ENCODE measurements at regions not wholly inside any gene's neighbourhood (a gene's known extent, or its start where the extent isn't known, plus 50 kb on each side); places are given as distances from the start of the nearest gene placed in this dataset.

DNA sequence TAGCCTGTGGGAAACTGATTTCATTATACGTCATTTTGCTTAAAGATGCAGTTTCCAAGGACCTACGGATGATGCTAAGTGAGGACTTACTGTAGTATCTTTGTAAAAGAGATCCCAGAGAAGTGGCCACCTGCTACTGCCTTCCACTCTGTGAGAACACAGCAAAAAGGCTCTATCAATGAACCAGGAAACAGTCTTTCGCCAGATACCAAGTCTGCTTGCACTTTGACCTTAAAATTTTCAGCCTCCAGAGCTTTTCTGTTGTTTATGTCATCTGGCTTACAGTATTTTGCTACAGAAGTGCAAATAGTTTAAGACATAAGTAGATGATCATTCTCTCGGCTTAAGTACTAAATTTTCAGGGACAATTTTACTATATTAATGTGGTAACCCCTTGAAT is 847.9 kb upstream of the CHAC2 start:
- DNase-seq (ENCODE audit: low spot score in 2 of 2) = no peak

DNA sequence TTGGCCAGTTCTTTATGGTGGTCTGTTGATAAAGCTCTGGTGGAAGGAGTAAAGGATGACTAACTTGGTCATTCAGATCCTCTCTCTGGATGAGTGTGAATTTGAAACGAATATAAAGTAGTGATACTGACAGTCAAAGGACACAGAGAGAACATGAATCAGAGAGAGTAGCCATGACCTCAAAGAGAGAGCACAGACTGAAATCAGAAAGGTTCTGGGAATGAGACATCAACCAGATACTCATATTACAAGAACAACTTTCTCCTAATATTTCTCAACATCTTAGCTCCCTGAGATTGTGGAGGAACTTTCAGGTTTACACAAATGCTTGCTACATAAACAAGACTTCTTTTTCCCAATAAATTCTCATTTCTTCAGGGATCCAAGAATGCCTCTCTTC is 849.1 kb upstream of the CHAC2 start:
- DNase-seq (ENCODE audit: low spot score in 2 of 2) = no peak
- WGBS = 71% methylated on average over 1 of the region's 1 CpG
- no peak overlapping the region for H3K27ac ChIP-seq
- no peak overlapping the region for H3K4me3 ChIP-seq
- no peak for TF ChIP-seq POLR2AphosphoS5 (IDR thresholded peaks at IDR 0.05)
- no peak for TF ChIP-seq POLR2A (IDR thresholded peaks at IDR 0.05)
- TF ChIP-seq, protein P1, sequence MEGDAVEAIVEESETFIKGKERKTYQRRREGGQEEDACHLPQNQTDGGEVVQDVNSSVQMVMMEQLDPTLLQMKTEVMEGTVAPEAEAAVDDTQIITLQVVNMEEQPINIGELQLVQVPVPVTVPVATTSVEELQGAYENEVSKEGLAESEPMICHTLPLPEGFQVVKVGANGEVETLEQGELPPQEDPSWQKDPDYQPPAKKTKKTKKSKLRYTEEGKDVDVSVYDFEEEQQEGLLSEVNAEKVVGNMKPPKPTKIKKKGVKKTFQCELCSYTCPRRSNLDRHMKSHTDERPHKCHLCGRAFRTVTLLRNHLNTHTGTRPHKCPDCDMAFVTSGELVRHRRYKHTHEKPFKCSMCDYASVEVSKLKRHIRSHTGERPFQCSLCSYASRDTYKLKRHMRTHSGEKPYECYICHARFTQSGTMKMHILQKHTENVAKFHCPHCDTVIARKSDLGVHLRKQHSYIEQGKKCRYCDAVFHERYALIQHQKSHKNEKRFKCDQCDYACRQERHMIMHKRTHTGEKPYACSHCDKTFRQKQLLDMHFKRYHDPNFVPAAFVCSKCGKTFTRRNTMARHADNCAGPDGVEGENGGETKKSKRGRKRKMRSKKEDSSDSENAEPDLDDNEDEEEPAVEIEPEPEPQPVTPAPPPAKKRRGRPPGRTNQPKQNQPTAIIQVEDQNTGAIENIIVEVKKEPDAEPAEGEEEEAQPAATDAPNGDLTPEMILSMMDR (IDR thresholded peaks at IDR 0.05) = no peak
- no peak for TF ChIP-seq EP300 (IDR thresholded peaks at IDR 0.05)
- H3K27me3 ChIP-seq = no peaks in the 10 kb centered on the region
- H3K36me3 ChIP-seq = no peaks in the 10 kb centered on the region
- no peaks in the 10 kb centered on the region for H3K9me3 ChIP-seq
- H3K4me1 ChIP-seq = no peaks in the 10 kb centered on the region

More for the DNA sequence above, 847.9 kb upstream of the CHAC2 start:
- Histone ChIP-seq H3K27ac (no peak overlapping the region), H3K9me3 (no peaks in the 10 kb centered on the region), H3K36me3 (no peaks in the 10 kb centered on the region), H3K4me3 (no peak overlapping the region), H3K27me3 (no peaks in the 10 kb centered on the region), H3K4me1 (no peaks in the 10 kb centered on the region)
- 70% methylated on average over 4 of the region's 4 CpGs for WGBS
- TF ChIP-seq POLR2AphosphoS5 (IDR thresholded peaks at IDR 0.05) (no peak), POLR2A (IDR thresholded peaks at IDR 0.05) (no peak), EP300 (IDR thresholded peaks at IDR 0.05) (no peak)
- TF ChIP-seq, protein P1 (IDR thresholded peaks at IDR 0.05) = no peak

DNA sequence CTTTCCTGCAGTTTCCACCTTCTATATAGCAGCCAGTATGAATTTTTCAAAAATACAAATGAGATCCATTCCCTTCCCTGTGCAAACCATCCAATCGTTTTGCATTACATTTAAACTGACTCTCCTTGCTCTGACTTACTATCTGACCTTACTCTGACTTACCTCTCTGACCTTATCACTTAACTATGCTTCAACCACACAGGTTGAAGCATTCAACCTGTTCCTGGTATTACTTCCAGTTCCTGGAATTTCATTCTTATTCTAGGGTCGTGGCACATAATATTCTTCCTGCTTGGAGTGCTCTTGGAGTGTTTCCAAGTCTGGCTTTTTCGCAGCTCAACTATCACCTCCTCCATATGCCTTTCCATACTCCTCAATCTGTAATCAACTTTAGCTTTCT is 850.6 kb upstream of the CHAC2 start:
- 46% methylated on average over 3 of the region's 3 CpGs for WGBS
- no peaks in the 10 kb centered on the region for H3K4me1 ChIP-seq
- TF ChIP-seq POLR2A (IDR thresholded peaks at IDR 0.05) = no peak
- no peak for TF ChIP-seq POLR2AphosphoS5 (IDR thresholded peaks at IDR 0.05)
- no peak for TF ChIP-seq EP300 (IDR thresholded peaks at IDR 0.05)
- TF ChIP-seq, protein P1 (IDR thresholded peaks at IDR 0.05) = no peak
- H3K9me3 ChIP-seq = no peaks in the 10 kb centered on the region
- H3K36me3 ChIP-seq = no peaks in the 10 kb centered on the region
- no peaks in the 10 kb centered on the region for H3K27me3 ChIP-seq
- no peak overlapping the region for H3K27ac ChIP-seq
- no peak for DNase-seq (ENCODE audit: low spot score in 2 of 2)
- no peak overlapping the region for H3K4me3 ChIP-seq

DNA sequence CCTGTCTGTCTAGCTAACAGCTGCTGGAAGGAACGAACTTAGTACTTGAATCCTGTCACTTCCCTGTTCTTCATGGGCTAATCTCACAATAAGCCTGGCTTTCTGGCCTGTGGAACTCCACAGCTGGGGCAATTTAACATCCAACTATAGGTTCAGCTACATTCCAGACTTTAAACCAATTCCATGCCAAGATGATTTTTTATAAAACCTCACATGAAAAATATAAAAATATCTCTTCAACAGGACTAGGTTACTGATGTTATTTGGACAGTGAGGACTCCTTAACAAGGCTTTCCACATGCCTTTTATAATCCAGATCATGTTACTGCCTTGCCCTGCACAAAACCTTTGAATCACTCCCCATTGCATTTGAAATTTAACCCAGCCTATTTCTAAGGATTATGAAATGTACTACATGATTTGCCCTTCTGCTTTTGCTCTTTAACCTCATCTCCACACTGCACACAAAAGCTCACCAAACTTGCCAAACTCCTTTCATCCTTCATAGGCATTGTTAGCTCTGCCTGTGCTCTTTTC is 863.2 kb upstream of the CHAC2 start:
- Histone ChIP-seq H3K36me3 (no peaks in the 10 kb centered on the region), H3K9me3 (peaks cover 15% of the 10 kb centered on the region), H3K4me3 (no peak overlapping the region), H3K4me1 (no peaks in the 10 kb centered on the region), H3K27ac (no peak overlapping the region), H3K27me3 (no peaks in the 10 kb centered on the region)
- WGBS = 28% methylated on average over 1 of the region's 1 CpG
- no peak for TF ChIP-seq POLR2AphosphoS5 (IDR thresholded peaks at IDR 0.05)
- TF ChIP-seq, protein P1 (IDR thresholded peaks at IDR 0.05) = no peak
- TF ChIP-seq POLR2A (IDR thresholded peaks at IDR 0.05) = no peak
- TF ChIP-seq EP300 (IDR thresholded peaks at IDR 0.05) = no peak
- DNase-seq (ENCODE audit: low spot score in 2 of 2) = no peak

DNA sequence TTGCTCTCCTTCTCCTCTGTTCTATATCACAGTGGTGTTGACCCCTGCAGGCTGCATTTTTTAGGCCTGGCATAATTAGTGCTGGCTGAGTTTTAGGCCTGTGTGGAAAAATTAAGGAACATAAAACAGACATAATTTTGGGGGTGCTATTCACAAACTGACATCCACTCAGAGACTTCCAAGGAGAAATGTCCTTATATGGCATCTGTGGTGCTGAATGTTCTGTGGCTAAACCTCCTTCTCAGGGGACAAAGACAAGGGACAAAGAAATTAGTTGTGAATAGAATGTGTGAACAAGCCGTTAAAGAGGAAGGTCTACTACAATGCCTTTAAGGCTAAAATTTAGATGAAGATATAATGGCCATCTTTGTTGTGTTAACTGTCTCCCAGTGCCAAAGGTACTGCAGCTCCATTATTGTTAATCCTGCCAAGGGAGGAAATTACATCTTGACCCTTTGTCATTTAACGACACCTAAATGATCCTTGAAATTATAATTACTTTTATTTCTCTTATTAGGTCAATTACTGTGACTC is 870.0 kb upstream of the CHAC2 start:
- Histone ChIP-seq H3K27me3 (no peaks in the 10 kb centered on the region), H3K4me1 (no peaks in the 10 kb centered on the region), H3K4me3 (no peak overlapping the region), H3K9me3 (peaks cover 23% of the 10 kb centered on the region), H3K27ac (no peak overlapping the region), H3K36me3 (no peaks in the 10 kb centered on the region)
- no peak for DNase-seq (ENCODE audit: low spot score in 2 of 2)
- TF ChIP-seq, protein P1 (IDR thresholded peaks at IDR 0.05) = no peak
- TF ChIP-seq POLR2AphosphoS5 (IDR thresholded peaks at IDR 0.05) = no peak
- no peak for TF ChIP-seq EP300 (IDR thresholded peaks at IDR 0.05)
- TF ChIP-seq POLR2A (IDR thresholded peaks at IDR 0.05) = no peak
- WGBS = 73% methylated on average over 2 of the region's 2 CpGs

Data from suprapubic skin (tissue), 4 donors.